K562 (cell line): ENCODE measurements at regions not wholly inside any gene's neighbourhood (a gene's known extent, or its start where the extent isn't known, plus 50 kb on each side); places are given as distances from the start of the nearest gene placed in this dataset.

ENCODE experiments used
- ATAC-seq: fragments of 200-7000 bp; cut with Tn5 transposase; 3 replicates; pipeline ENCODE4 v1.9.1; 2020; ENCODE audit warnings: moderate library complexity
- BruUV-seq: library from RNA; stranded (reverse); fragments of 400-500 nt; replicated peaks from 2 replicates; lab custom pipeline; 2021; lab: Mats Ljungman, UMichigan
- CTCF ChIA-PET: fragments of 300-600 bp; formaldehyde crosslinking; extraction: SDS; loops from one replicate; lab custom pipeline; 2021; ENCODE audit warnings: low intra/inter-chr PET ratio; lab: Yijun Ruan, JAX
- POLR2A ChIA-PET: fragments of 300-600, 350-650 bp; sonication (Branson Sonifier 250); formaldehyde crosslinking; extraction: SDS; loops from one replicate; lab custom pipeline; 2021; ENCODE audit warnings: antibody characterized with exemption, inconsistent platforms; lab: Yijun Ruan, JAX
- DNase-seq, 4 experiments: peaks; one replicate each; pipeline versions ENCODE4 v3.0.0 to v3.0.0-alpha.2; 2011 to 2018; ENCODE audit warnings: low spot score in 3 of 4, mixed read lengths in 3 of 4; ENCODE audit errors: extremely low read depth in 1 of 4
- FAIRE-seq: peaks from 2 replicates; lab custom pipeline; 2011; peaks lifted over from hg19 to GRCh38; lab: Jason Lieb, UNC
- H2AFZ ChIP-seq: 2 replicates; pipeline ENCODE4 v1.6.0; 2011; ENCODE audit warnings: low read depth, low read length, control low read depth, inconsistent platforms
- H3K27ac ChIP-seq: fragments of 200-600 bp; 3 replicates; pipeline ENCODE4 v1.8.0; 2011; ENCODE audit warnings: low read depth, mild to moderate bottlenecking, control low read depth, inconsistent platforms, low read length, moderate library complexity, mixed read lengths; ENCODE audit errors: extremely low read depth
- H3K27me3 ChIP-seq, 2 experiments: fragments of 300-600 bp in 1 of 2; 2 replicates in 1 of 2; 3 replicates in 1 of 2; pipeline versions ENCODE4 v1.6.0 to v1.8.0; 2011; ENCODE audit warnings: inconsistent platforms in 2 of 2, low read length in 2 of 2, mild to moderate bottlenecking in 1 of 2, mixed read lengths in 1 of 2, moderate library complexity in 1 of 2; ENCODE audit not compliant: control insufficient read depth in 2 of 2, insufficient read depth in 2 of 2
- H3K36me3 ChIP-seq: fragments of 300-600 bp; 3 replicates; pipeline ENCODE4 v1.8.0; 2011; ENCODE audit warnings: mild to moderate bottlenecking, low read length, inconsistent platforms; ENCODE audit not compliant: control insufficient read depth, insufficient read depth
- H3K4me1 ChIP-seq, 2 experiments: fragments of 200-600 bp in 1 of 2; replicated peaks in 1 of 2; 2 replicates in 1 of 2; 3 replicates in 1 of 2; pipeline versions ENCODE4 v1.5.1 to v1.8.0; 2011; ENCODE audit warnings: inconsistent platforms in 2 of 2, low read length in 2 of 2, mild to moderate bottlenecking in 1 of 2, mixed read lengths in 1 of 2, moderate library complexity in 1 of 2; ENCODE audit not compliant: control insufficient read depth in 2 of 2, insufficient read depth in 2 of 2
- H3K4me2 ChIP-seq: 2 replicates; pipeline ENCODE4 v1.6.1; 2011; ENCODE audit warnings: low read length, control low read depth, inconsistent platforms, mixed read lengths; ENCODE audit not compliant: insufficient read depth
- H3K4me3 ChIP-seq: fragments of 200-600 bp; sonication (generic), shearing (Covaris generic); 2 replicates; pipeline ENCODE4 v1.5.1; 2016; ENCODE audit warnings: control low read depth, inconsistent platforms
- H3K79me2 ChIP-seq: fragments of 200-600 bp; 3 replicates; pipeline ENCODE4 v1.8.0; 2011; ENCODE audit warnings: low read length, inconsistent platforms; ENCODE audit not compliant: control insufficient read depth, insufficient read depth
- H3K9ac ChIP-seq, 2 experiments: 2 replicates each; pipeline versions ENCODE4 v1.6.0 to v1.6.1; 2011; ENCODE audit warnings: low read depth in 2 of 2, low read length in 2 of 2, control low read depth in 1 of 2, inconsistent platforms in 1 of 2, mild to moderate bottlenecking in 1 of 2, mixed read lengths in 1 of 2; ENCODE audit not compliant: insufficient read depth in 1 of 2
- H3K9me1 ChIP-seq: one replicate; pipeline ENCODE4 v1.6.0; 2011; ENCODE audit warnings: inconsistent platforms, mild to moderate bottlenecking, low read length, moderate library complexity; ENCODE audit not compliant: control insufficient read depth, insufficient read depth
- H3K9me3 ChIP-seq: replicated peaks from 2 replicates; pipeline ENCODE4 v1.5.1; 2011; ENCODE audit warnings: low read depth, low read length, inconsistent platforms; ENCODE audit not compliant: control insufficient read depth, insufficient read depth
- H4K20me1 ChIP-seq: replicated peaks from 2 replicates; pipeline ENCODE4 v1.6.1; 2011; ENCODE audit warnings: low read length, inconsistent platforms, mixed read lengths; ENCODE audit not compliant: control insufficient read depth, insufficient read depth
- ATF1 ChIP-seq, 2 experiments: fragments of 450-650 bp in 1 of 2; IDR thresholded peaks; 2 replicates each; pipeline ENCODE4 v1.6.1; 2016; ENCODE audit warnings: missing compliant biosample characterization in 1 of 2, missing genetic modification characterization in 1 of 2
- CTBP1 ChIP-seq: fragments of 450-650 bp; IDR thresholded peaks from 2 replicates; pipeline ENCODE4 v1.6.1; 2016; ENCODE audit warnings: borderline replicate concordance
- HDAC2 ChIP-seq: fragments of 450-650 bp; IDR thresholded peaks from 2 replicates; pipeline ENCODE4 v1.6.1; 2016; ENCODE audit warnings: mild to moderate bottlenecking
- HNRNPUL1 ChIP-seq: fragments of 200-400 bp; formaldehyde crosslinking; IDR thresholded peaks from 2 replicates; pipeline ENCODE4 v1.6.1; 2017; ENCODE audit warnings: low read length
- MAFG ChIP-seq: fragments of 450-650 bp; conservative IDR thresholded peaks from 2 replicates; pipeline ENCODE4 v1.6.1; 2016; ENCODE audit warnings: missing genetic modification characterization, missing compliant biosample characterization
- MTA3 ChIP-seq: fragments of 450-650 bp; formaldehyde crosslinking; IDR thresholded peaks from 2 replicates; pipeline ENCODE4 v1.6.1; 2017; ENCODE audit warnings: mild to moderate bottlenecking, borderline replicate concordance
- PPARD ChIP-seq: fragments of 250-450 bp; sonication (Bioruptor Pico); IDR thresholded peaks from 2 replicates; pipeline ENCODE4 v1.8.0; 2022; ENCODE audit warnings: inconsistent platforms, mild to moderate bottlenecking, moderate library complexity
- STAT6 ChIP-seq: sonication (generic); formaldehyde crosslinking; IDR thresholded peaks from 2 replicates; pipeline ENCODE4 v1.8.1; 2023; ENCODE audit warnings: mild to moderate bottlenecking, missing genetic modification reagents
- THRB ChIP-seq: fragments of 450-650 bp; formaldehyde crosslinking; conservative IDR thresholded peaks from 2 replicates; pipeline ENCODE4 v1.4.0; 2022; ENCODE audit warnings: mild to moderate bottlenecking, missing genetic modification characterization
- WGBS: fragments of 100-300 bp; shearing (Covaris generic); methylation state at CpG from one replicate; pipeline ENCODE4 v1.1.6; 2016; ENCODE audit warnings: low coverage, mixed read lengths; ENCODE audit not compliant: insufficient coverage; ENCODE audit errors: missing lambda C conversion rate; 5-methylcytosine and 5-hydroxymethylcytosine counted together
- in situ Hi-C: fragments of 300-500 bp; cut with MboI; formaldehyde crosslinking; loops from 4 replicates; pipeline ENCODE4 v1.15.0; 2018; ENCODE audit warnings: inconsistent platforms, mixed read lengths
- intact Hi-C: fragments of 100-400 bp; cut with micrococcal nuclease; formaldehyde crosslinking; loops from 2 replicates; pipeline ENCODE4 v1.14.2; 2022

- TF ChIP-seq STAT6 (CRISPR knock-in tag): no peak
- no peak for TF ChIP-seq PPARD (CRISPR knock-in tag)
- no peak for TF ChIP-seq MAFG
Measured at GRCh38 chr5:136620621-136621020, 255.3 kb upstream of the TRPC7 start (continued).

- intact Hi-C loops: no loop called here
- ATAC-seq (peak; percentile 43), FAIRE-seq (no peak), DNase-seq (peak in 2 of 4 experiments; percentile 7 to 50)
- Histone ChIP-seq H2AFZ (no peak overlapping the region), H3K4me2 (no peak overlapping the region), H3K4me3 (no peak overlapping the region), H3K9ac (no peak overlapping the region), H3K27me3 (no peaks in the 10 kb centered on the region), H4K20me1 (no peaks in the 10 kb centered on the region), H3K79me2 (no peaks in the 10 kb centered on the region), H3K27ac (peak overlapping the region; percentile 42; the same call in 1 of the 3 replicates), H3K4me1 (peaks cover 0 to 6% of the 10 kb centered on the region in 2 experiments; a peak in 2 of 5 replicates), H3K9me3 (no peaks in the 10 kb centered on the region), H3K9me1 (no peaks in the 10 kb centered on the region), H3K36me3 (no peaks in the 10 kb centered on the region)
- BruUV-seq: no TSS peak
- ChIA-PET POLR2A (interaction anchor here (0.9 kb wide), 1 partner anchor 14 kb away, joined by 4 read pairs; no protein-coding TSS in a partner anchor), CTCF (no interaction called here)
- 0% methylated on average over 1 of the region's 1 CpG for WGBS
- in situ Hi-C loops: no loop called here
- no peak for TF ChIP-seq ATF1 (CRISPR knock-in tag; IDR thresholded peaks at IDR 0.05)
- peak; percentile 58; the same call in 1 of the 2 replicates for TF ChIP-seq ATF1 (tag; IDR thresholded peaks at IDR 0.05)
- TF ChIP-seq MTA3: 0 out of 2 replicates have a peak, but pooled peaks have one; percentile 37
- TF ChIP-seq HDAC2: peak; percentile 83; the same call in 1 of the 2 replicates
- TF ChIP-seq THRB (CRISPR knock-in tag): no peak
- no peak for TF ChIP-seq HNRNPUL1
- peak; percentile 80 for TF ChIP-seq CTBP1
Measured at GRCh38 chr5:136620016-136620419, 254.7 kb upstream of the TRPC7 start.
